NCI-H82 treated with DMSO at 0.1 percent for 48 hours (cell line): ENCODE measurements at regions not wholly inside any gene's neighbourhood (a gene's known extent, or its start where the extent isn't known, plus 50 kb on each side); places are given as distances from the start of the nearest gene placed in this dataset.

Source experiments
- DNase-seq: peaks from one replicate; lab custom pipeline; 2025; ENCODE audit not compliant: unreplicated experiment; lab: John Stamatoyannopoulos, UW

DNA sequence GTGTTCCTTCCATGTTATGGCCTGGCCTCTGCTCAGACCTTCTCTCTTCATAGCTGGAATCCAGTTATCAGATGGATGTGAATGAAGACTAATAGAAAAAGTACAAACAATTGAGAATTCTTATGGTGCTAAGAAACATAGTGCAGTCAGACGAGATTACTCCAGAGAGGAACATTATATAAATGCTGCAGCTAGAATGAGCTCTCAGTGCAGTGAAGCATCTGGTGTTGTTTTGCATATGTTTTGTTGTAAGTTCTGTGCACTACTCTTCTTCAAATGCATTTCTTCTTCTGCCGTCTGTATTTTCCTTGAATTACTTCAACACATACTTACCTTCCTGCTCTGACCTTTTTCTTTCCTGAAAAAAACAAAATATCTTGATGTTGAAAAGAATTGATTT lies 602.4 kb upstream of the CDH18 start:
- no peak for DNase-seq

DNA sequence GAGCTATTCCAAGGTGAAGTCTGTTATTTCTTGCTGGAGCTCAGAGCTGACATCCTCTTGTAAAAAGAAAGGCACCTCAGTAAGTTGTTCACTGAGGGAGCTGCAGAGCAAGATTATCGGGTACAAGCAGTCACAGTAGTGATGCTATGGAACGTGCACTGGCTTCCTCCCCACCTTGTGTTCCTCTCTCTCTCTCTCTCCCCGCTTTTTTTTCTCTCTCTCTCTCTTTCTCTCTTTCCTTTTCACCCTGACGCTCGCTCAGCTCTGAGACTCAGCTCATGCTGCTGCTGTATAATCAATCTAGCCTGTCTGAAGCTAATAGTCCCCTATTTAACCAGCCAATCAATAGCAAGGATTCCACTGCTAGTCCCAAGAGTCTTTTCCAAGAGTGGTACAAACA lies 587.6 kb upstream of the CDH18 start:
- no peak for DNase-seq

DNA sequence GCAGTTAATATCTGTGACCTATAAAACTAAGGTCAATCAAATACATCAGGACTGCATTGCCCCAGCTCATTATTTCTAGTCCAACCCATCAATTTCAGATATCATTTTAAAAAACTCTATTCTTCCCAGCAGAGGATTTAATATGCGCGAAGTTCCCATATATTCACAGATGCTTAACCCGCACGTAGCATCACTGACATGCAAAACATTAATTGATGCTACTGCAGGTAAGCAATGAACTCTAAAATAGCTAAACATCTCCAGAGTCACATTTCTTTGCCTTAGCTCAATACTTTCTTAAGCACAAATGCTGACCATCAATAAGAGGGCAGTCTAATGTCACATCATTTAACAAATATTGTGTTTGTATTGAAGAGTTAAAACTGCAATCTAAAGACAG lies 586.6 kb upstream of the CDH18 start:
- DNase-seq, result no peak

DNA sequence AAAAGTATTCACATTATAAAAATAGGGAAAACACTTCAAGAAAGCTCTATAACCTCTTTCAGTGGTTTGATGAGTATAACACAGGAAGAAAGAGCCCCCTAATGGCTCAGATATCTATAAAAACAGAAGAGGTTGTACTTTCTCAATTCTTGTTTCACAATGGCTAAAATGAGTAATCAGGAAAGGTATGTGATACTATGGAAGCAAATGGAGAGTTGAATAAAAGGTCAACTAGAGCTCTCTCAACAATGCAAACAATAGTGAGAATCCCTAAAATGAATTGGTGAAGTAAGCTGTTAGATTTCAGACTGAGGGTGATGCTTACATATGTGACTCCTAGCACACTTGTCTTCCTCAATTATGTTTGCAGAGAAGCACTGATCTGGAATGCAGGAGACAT lies 584.6 kb upstream of the CDH18 start:
- DNase-seq, result no peak

DNA sequence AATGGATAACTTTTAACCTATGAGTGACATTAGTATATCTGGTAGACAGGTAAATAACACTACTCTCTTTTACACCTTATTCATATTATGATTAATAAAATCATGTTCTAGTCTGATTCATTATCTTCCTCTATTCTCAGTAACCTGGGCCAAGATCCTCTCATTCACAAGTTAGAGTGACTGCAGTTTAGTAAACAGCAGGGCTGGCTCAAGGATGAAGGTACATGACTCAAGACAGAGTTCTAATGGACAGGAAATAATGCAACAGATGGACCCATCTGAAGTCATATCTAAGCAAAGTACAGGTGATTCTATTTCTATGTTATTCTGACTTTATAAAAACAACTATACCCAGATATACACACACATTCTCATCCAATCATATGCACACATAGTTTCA lies 582.5 kb upstream of the CDH18 start:
- DNase-seq, result no peak

DNA sequence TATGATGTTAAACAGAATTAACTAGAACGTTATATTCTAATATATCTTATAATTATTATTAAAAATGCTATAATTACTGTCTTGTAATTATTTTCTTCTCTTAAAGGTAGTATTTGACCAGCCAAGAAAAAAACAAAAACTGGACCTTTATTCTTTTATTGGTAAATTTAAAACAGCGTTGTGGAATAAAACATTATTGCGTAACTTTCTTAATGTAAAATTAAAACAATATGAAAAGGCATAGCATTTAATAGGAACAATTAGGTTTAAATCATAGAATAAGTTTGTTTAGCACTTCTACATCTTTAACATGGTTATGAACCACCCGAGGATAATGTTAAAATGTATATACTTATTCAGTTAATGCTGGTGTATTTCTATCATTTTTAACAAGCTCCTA lies 574.5 kb upstream of the CDH18 start:
- DNase-seq, result no peak

DNA sequence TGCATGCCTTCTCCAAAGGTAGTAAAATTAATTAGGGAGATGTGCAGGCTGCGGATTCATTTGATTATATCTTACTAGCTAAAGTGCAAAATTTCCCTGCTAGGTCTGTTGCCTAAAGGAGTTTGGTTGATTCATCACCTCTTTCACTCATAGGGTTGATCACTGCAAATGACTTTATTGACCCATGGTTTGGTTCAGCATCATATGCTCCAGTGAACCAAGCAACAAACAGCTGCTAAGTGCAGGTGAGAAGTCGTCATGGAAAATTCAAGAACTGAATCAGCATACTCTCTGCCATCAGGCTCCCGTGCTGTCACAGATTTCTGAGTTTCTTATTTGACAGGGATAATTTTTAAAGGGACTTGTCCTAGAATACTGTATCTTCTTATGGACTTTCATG lies 571.8 kb upstream of the CDH18 start:
- DNase-seq, result no peak

DNA sequence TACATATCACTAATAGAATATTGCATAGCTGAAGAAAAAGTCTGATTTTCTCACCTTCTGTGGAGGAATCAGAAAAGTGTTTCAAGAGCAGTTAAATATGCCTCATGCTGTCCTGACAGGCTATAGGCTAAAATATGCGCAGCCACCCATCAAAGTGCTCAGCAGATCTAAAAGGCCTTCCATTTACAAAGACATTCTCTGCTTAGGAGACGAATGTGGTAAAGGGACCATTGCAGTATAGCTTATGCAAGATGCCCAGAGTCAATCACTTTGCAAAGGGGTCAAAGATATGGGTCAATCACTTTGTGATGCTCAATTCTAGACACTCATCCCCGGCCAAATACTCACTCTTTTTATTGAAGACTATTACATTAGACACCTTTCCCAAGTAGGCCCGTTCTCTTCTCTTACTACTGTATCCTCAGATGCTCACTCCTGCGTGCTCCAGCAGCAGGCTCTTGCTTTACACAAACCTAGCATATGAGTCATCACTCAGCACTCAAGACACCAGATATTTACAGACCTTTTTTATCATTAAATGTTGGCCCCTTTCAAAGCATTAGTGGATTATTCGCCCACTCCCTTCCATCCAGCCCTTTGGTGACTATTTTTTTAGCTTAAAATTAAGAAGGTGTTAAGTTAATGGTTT lies 568.2 kb upstream of the CDH18 start:
- DNase-seq, result no peak

DNA sequence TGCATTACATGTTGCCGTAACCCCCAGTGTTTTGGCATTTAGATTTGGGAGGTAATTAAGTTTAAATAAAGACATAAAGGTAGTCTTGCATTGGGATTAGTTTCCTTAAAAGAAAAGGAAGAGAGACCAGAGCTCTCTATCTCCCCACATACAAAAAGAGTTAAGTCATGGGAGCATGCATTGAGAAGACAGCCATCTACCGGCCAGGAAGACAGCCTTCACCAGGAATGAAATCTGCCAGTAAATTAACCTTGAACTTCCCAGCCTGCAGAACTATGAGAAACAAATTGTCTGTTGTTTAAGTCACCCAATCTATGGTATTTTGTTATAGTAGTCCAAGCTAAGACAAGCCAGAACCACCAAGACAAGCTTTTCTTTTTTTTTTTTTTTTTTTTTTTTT lies 567.0 kb upstream of the CDH18 start:
- DNase-seq, result no peak

DNA sequence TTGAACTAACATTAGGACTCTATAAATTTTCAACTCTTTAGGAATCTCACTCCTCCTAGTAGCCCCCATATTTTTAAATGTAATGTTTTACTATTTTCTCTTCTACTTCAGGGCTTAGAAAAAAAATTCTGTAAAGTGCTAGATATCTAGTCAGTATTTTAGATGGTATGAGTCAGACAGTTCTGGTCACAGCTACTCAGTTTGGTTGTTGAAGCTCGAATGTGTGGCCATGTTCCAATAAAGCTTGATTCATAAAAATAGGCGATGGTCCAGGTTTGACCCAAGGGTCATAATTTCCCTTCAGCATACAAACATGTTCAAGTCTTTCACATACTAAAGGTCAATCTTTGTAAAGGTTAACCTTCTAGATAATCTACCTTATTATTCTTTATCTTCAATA lies 566.0 kb upstream of the CDH18 start:
- DNase-seq, result no peak

DNA sequence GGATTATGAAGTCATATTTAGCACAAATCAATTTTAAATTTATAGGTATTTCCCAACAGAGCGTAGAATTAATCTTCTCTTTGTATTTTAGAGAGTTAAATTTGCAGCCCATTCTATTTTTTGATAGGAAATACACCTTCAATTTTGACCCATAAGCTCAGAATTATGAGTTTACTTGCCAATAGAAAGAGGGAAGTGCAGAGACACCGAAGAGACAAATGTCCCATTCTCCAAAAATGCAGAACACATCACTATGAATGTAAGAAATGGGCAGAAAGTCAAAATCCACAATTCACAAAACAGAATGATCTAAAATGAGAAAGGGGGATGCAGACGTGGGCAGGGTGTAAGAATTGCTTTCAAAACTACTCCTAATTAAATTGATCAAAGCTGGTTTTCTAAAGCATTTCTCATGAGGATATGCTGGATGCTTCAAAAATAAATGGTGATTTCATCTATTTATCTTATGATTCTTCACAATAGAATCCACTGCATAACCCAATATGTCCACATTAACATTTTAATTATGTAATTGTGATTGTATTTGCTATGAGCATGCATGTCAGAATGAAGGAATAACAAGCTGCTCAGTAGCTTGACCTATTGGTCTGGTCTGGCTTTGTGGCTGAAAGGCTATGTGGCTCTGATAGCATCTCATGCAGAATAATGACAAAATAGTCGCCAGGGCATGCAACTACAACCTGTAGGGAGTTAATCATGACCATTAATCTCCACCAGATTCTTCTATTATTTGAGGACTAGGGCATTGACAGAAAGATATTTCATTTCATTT lies 550.1 kb upstream of the CDH18 start:
- no peak for DNase-seq

DNA sequence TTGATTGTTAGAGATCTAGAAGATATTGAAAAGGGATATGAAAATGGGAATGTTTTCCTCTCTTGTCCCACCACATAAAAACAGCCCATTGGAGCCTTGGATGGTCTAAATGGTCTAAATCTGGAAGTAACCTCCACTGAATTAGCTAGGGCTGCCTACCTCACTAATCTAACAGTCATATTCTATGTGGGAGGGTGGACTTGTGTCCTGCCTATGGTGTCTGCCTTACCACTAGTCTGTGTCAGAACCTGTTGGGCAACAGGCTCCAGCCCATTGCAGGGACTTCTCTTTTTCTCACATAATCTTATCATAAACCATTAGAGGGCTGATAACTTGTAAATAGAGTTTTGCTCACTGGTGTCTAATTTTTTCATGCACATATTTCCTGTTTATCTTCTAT lies 548.8 kb upstream of the CDH18 start:
- no peak for DNase-seq

DNA sequence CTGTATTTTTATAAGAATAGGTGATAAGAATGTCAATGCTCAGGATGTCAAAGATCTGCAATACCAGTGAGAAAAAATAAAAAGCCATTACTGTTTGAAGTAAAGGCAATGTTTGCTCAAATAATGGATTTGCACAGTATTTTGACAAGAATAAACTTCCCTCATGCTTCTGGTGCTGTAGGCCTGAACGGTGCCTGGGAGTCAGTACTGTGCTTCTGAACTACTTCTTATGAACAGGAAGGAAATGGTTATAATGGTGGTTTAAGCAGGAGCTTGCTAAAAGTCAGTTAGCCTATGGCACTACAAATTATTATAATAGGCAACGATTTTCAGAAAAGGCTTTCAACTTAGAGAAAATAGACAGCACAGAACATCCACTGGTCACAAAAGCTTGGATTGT lies 548.3 kb upstream of the CDH18 start:
- DNase-seq, result no peak

DNA sequence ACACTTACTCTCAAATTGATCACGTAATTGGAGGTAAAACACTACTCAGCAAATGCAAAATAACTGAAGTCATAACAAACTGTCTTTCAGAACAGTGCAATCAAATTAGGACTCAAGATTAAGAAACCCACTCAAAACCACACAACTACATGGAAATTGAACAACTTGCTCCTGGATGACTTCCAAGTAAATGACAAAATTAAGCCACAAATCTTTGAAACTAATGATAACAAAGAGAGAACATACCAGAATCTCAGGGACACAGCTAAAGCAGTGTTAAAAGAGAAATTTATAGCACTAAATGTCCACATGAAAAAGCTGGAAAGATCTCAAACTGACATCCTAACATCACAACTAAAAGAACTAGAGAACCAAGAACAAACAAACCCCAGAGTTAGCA lies 540.5 kb upstream of the CDH18 start:
- no peak for DNase-seq

DNA sequence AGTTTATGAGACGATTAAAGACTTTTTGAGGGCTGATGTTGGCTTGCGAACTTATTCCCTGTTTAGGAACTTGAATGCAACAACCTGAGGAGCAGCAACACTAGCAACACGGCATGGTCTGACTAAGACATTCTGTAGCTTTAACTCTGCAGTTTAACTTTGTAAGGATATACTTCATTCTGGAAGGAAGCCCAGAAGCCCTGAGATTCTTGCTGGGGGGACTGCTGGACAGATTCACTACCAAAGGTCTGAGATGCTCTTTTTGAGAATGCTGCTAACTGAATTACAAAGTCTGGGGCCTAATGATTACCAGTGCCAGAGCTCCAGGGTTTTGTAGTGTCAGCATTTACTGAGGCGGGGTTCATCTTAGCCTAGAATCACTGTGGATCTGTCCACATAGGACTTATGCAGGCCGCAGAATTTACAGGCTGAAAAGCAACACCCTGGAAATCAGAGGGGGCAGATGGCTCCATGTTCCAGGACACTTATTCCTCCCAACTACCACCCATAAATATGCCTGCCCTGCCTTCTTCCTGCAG lies 537.1 kb upstream of the CDH18 start:
- no peak for DNase-seq

DNA sequence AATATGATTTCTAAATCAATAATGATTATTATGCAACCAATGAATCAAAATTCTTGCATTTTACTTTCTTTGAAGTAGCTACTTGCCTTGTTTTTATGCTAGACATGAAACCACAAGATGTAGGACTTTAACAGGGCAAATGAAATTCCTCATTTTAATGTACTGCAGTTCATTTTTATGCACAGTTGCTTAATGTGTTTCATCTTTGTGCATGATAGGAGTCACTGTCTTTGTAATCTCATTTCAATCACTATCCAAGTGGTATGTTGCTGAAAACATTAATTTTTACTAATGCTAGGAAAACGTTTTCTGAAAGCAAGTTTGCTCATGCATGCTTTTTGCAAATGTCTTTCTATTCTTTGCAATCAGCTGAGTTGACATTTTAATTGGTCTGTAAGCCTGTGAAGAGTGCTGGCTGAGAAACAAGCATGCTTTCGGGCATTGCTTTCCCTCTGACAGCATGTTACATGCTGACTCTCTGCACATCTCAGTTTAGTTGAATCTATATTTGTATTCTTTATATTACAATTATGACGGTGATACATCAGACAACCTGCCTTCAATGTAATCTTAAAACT lies 535.0 kb upstream of the CDH18 start:
- no peak for DNase-seq

DNA sequence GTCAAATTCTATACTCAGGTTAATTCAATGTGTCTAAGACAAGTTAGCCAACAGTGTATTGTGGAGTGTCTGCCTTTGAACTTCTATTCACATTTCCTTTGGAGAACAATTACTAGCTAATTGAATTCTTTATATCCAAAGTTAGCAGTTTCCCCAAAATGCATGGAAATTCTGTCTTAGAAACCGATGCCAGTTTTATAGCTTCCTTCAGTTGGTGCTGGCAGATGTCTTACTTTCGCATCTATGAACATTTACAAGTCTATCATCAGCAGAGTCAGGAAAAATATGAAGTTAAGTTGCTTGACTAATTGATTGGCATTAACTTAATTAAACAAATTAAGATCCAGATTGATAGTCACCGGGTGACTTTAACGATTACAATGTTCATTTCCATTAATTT lies 527.6 kb upstream of the CDH18 start:
- no peak for DNase-seq

DNA sequence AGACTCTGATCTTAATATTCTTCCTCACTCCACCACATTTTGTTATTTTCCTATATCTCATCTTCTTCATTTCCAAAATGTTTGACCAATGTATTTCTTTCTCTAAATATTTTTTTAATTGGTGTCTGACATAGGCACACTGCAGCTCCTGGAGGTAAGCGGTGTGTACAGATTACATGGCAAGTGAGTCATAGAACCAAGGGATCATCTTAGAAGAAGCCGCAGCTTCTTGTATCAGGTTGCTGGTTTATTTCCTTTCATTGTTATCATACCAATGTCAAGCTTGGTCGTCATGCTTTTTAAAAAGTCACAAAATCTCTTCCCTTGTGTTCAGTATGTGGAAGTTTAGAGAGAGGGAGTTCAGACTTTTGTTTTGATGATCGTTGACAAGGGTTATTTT lies 526.1 kb upstream of the CDH18 start:
- DNase-seq, result no peak

DNA sequence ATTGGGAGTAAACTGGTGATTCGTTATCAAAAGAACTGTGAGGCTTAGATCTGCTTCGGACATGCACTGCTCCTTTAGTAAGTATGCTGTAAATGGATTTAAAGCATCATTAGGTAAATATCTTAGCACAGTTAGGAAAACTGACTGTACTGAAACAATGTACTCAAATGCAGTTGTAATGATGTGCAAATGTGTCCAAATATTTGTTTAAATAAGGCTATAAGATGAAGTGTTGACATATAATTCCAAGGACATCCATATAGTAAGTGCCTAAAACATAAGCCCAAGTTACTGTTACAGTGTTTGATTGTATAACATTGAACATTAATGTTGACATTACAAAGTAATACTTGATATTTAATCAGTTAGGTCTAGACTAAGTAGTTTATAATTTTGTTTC lies 512.5 kb upstream of the CDH18 start:
- no peak for DNase-seq

DNA sequence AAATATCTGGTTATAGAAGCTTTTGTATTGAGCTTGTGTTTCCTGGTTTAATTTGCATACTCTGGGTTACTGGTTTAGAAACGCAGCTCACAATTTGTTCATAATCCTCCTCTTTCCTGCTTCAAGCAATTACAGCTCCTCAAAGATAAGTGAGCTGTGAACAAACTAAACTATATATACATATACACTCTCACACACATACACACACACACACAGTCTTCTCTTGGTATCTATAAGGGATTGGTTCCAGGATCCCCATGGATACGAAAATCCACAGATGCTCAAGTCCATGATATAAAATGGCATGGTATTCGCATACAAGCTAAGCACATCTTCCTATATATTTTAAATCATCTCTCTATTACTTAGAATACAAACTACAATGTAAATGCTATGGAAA lies 510.9 kb upstream of the CDH18 start:
- no peak for DNase-seq

DNA sequence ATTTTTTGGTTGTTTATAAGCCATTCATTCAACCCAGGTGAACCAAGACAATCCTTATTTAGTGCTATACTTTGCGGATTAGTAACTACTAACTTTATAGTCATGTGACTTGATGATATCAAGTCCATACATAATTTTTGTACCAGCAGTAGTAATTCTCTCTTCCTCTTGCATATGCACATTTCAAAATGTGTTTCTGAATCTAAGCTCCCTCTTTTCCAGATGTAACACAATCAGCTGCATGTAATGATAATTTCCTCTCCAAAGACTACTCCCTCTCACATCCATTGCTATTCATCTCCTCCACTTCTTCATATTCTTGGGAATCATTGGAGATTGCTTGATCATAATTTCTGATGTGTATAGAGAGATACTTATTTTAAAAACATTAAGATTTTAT lies 510.1 kb upstream of the CDH18 start:
- DNase-seq, result no peak

DNA sequence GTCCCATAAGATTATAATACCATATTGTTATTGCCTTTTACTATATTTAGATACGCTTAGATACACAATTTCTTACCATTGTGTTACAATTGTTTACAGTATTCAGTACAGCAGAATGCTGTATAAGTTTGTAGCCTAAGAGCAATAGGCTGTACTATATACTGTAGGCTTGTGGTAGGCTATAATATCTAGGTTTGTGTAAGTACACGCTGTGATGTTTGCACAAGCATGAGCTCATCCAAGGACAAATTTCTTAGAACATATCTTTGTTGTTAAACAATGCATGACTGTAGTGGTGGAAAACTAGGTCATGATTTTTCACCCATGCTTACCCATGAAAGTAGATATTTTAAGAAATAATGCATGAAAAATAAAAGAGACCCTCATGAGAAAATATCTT lies 509.4 kb upstream of the CDH18 start:
- DNase-seq, result no peak
